ENCODE measurements at regions not wholly inside any gene's neighbourhood (a gene's known extent, or its start where the extent isn't known, plus 50 kb on each side); places are given as distances from the start of the nearest gene placed in this dataset.
"Not testable (repeated sequence)": the region's sequence is repeated elsewhere in the genome, so short reads cannot be mapped to it uniquely, and the experiment has no call there.

- DNase-seq: no peak
Observed at GRCh38 chr2:16390561-16390960, 275.1 kb downstream of the CYRIA start.

- DNase-seq: no peak
Observed at GRCh38 chr2:16389611-16390010, 276.0 kb downstream of the CYRIA start.

- DNase-seq: not testable (repeated sequence)
Observed at GRCh38 chr2:16388199-16388830, 277.3 kb downstream of the CYRIA start.

GRCh38 chr2:16387461-16387984, 278.1 kb downstream of the CYRIA start:
- no peak for DNase-seq

GRCh38 chr2:16386431-16386830, 279.2 kb downstream of the CYRIA start:
- no peak for DNase-seq

GRCh38 chr2:16386031-16386430, 279.6 kb downstream of the CYRIA start:
- no peak for DNase-seq

- no peak for DNase-seq
Observed at GRCh38 chr2:16385341-16385740, 280.3 kb downstream of the CYRIA start.

- no peak for DNase-seq
Observed at GRCh38 chr2:16383411-16383810, 282.2 kb downstream of the CYRIA start.

- DNase-seq: no peak
Observed at GRCh38 chr2:16382451-16382850, 283.2 kb downstream of the CYRIA start.

- DNase-seq: no peak
Observed at GRCh38 chr2:16381511-16381910, 284.1 kb downstream of the CYRIA start.

- DNase-seq: not testable (repeated sequence)
Observed at GRCh38 chr2:16379901-16380300, 285.7 kb downstream of the CYRIA start.

GRCh38 chr2:16379061-16379460, 286.6 kb downstream of the CYRIA start:
- not testable (repeated sequence) for DNase-seq

GRCh38 chr2:16378031-16378430, 287.6 kb downstream of the CYRIA start:
- no peak for DNase-seq

GRCh38 chr2:16375981-16376380, 289.7 kb downstream of the CYRIA start:
- DNase-seq: no peak

- DNase-seq: no peak
Observed at GRCh38 chr2:16375351-16375750, 290.3 kb downstream of the CYRIA start.

GRCh38 chr2:16374671-16375070, 291.0 kb downstream of the CYRIA start:
- DNase-seq: no peak

- DNase-seq: no peak
Observed at GRCh38 chr2:16373341-16373740, 292.3 kb downstream of the CYRIA start.

- no peak for DNase-seq
Observed at GRCh38 chr2:16371751-16372150, 293.9 kb downstream of the CYRIA start.

GRCh38 chr2:16368951-16369350, 296.7 kb downstream of the CYRIA start:
- no peak for DNase-seq

GRCh38 chr2:16368328-16368727, 297.3 kb downstream of the CYRIA start:
- DNase-seq: no peak

- DNase-seq: no peak
Observed at GRCh38 chr2:16365366-16365765, 300.3 kb downstream of the CYRIA start.

GRCh38 chr2:16363581-16363980, 302.1 kb downstream of the CYRIA start:
- DNase-seq: no peak

GRCh38 chr2:16362611-16363010, 303.0 kb downstream of the CYRIA start:
- no peak for DNase-seq

- no peak for DNase-seq
Observed at GRCh38 chr2:16361261-16361995, 304.2 kb downstream of the CYRIA start.

All from CD4-positive, alpha-beta T cell treated with Interleukin-17A for 4 hours (primary cell).